ENCODE measurements at regions not wholly inside any gene's neighbourhood (a gene's known extent, or its start where the extent isn't known, plus 50 kb on each side); places are given as distances from the start of the nearest gene placed in this dataset.
A peak's percentile ranks its signal among the peaks of the same experiment; 100 is the strongest.

DNA sequence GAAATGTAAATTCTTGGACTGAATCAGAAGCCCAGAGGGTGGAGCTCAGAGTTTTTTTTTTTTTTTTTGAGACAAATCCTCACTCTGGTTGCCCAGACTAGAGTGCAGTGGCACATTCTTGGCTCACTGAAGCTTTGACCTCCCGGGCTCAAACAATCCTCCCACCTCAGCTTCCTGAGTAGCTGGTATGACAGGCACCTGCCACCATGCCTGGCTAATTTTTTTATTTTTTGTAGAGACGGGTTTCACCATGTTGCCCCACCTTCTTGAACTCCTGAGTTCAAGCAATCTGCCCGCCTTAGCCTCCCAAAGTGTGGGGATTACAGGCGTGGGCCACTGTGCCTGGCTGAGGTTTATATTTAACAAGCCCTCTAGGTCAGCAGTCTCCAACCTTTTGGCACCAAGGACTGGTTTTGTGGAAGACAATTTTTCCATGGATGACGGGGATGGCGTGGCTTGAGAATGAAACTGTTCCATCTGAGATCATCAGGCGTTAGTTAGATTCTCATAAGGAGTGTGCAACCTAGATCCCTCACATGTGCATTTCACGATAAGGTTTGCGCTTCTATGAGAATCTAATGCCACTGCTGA, 76.7 kb downstream of the FHIP1A start:
- H3K9ac ChIP-seq (ENCODE audit: low read depth, low read length, poor library complexity) = no peak overlapping the region
- no peak overlapping the region for H3K23ac ChIP-seq (ENCODE audit: low read depth, low read length, poor library complexity)
- peak overlapping the region; percentile 13 for H3K18ac ChIP-seq (ENCODE audit: low read length)
- H3K4me3 ChIP-seq (ENCODE audit: low read length in 2 of 2) = no peak overlapping the region
- peaks cover 0 to 1% of the 10 kb centered on the region in 2 donors for H3K9me3 ChIP-seq (replicated peaks in 1 of 2; ENCODE audit: control insufficient read depth in 2 of 2, insufficient read depth in 1 of 2, low read depth in 1 of 2, low read length in 2 of 2)
- H3K27me3 ChIP-seq (ENCODE audit: control insufficient read depth in 3 of 3, insufficient read depth in 3 of 3, low read depth in 1 of 3, low read length in 3 of 3) = no peaks in the 10 kb centered on the region
- no peak overlapping the region for H2AK5ac ChIP-seq (ENCODE audit: low read depth, low read length)
- no peak overlapping the region for H4K91ac ChIP-seq (ENCODE audit: low read depth, low read length, poor library complexity)
- H4K8ac ChIP-seq (ENCODE audit: low read depth, low read length) = no peak overlapping the region
- H3K27ac ChIP-seq (replicated peaks; ENCODE audit: low read length) = no peak overlapping the region
- no peak overlapping the region for H2BK120ac ChIP-seq (ENCODE audit: low read depth, low read length)
- no peak overlapping the region for H3K4me2 ChIP-seq (ENCODE audit: insufficient read depth, low read length, poor library complexity, severe bottlenecking)
- no peaks in the 10 kb centered on the region for H3K79me1 ChIP-seq (ENCODE audit: low read depth, low read length)
- no peak overlapping the region for H2BK5ac ChIP-seq (ENCODE audit: low read length)
- no peak for DNase-seq (ENCODE audit: low spot score)
- H3K4me1 ChIP-seq (ENCODE audit: control insufficient read depth in 2 of 2, insufficient read depth in 1 of 2, low read depth in 1 of 2, low read length in 2 of 2) = no peaks in the 10 kb centered on the region
- no peak overlapping the region for H2AFZ ChIP-seq (ENCODE audit: low read length)
- WGBS, 2 donors (ENCODE audit: extremely low coverage in 2 of 2, insufficient read length in 2 of 2, insufficient replicate concordance in 1 of 2) = no CpG with 5 or more reads among the region's 9 CpGs
- H2BK15ac ChIP-seq (ENCODE audit: low read length) = no peak overlapping the region
- no peak overlapping the region for H3K14ac ChIP-seq (ENCODE audit: low read length)
- H3K4ac ChIP-seq (ENCODE audit: low read length) = no peak overlapping the region
- H2BK12ac ChIP-seq (ENCODE audit: low read length) = no peak overlapping the region
- H3K36me3 ChIP-seq (replicated peaks in 1 of 2; ENCODE audit: control insufficient read depth in 2 of 2, insufficient read depth in 2 of 2, low read length in 2 of 2) = no peaks in the 10 kb centered on the region

DNA sequence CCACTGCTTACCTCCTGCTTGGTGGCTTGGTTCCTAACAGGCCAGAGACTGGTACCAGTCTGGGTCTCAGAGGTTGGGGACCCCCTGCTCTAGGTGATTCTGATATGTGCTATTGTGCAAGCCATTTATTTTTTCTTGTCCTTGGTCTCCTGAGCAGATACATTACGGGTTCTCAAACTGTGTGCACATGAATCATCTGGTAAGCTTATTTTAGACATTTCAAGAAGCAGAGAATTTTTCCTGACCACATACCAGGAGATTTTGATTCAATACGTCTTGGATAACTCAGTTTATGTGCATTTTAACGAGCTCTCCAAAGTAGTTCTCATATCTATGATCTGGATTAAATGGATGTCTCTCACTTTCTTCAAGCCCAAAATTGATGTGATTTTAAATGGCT, 77.2 kb downstream of the FHIP1A start:
- Histone ChIP-seq H3K4me1 (ENCODE audit: control insufficient read depth in 2 of 2, insufficient read depth in 1 of 2, low read depth in 1 of 2, low read length in 2 of 2) (no peaks in the 10 kb centered on the region), H3K14ac (ENCODE audit: low read length) (no peak overlapping the region), H3K79me1 (ENCODE audit: low read depth, low read length) (no peaks in the 10 kb centered on the region), H3K4me2 (ENCODE audit: insufficient read depth, low read length, poor library complexity, severe bottlenecking) (no peak overlapping the region), H2AFZ (ENCODE audit: low read length) (no peak overlapping the region), H2BK120ac (ENCODE audit: low read depth, low read length) (no peak overlapping the region), H3K23ac (ENCODE audit: low read depth, low read length, poor library complexity) (no peak overlapping the region), H2BK5ac (ENCODE audit: low read length) (no peak overlapping the region), H3K27ac (replicated peaks; ENCODE audit: low read length) (no peak overlapping the region), H4K91ac (ENCODE audit: low read depth, low read length, poor library complexity) (no peak overlapping the region), H3K18ac (ENCODE audit: low read length) (no peak overlapping the region), H2BK15ac (ENCODE audit: low read length) (no peak overlapping the region), H3K4ac (ENCODE audit: low read length) (no peak overlapping the region), H3K9ac (ENCODE audit: low read depth, low read length, poor library complexity) (no peak overlapping the region), H4K8ac (ENCODE audit: low read depth, low read length) (no peak overlapping the region), H2AK5ac (ENCODE audit: low read depth, low read length) (no peak overlapping the region), H3K9me3 (replicated peaks in 1 of 2; ENCODE audit: control insufficient read depth in 2 of 2, insufficient read depth in 1 of 2, low read depth in 1 of 2, low read length in 2 of 2) (peaks cover 0 to 1% of the 10 kb centered on the region in 2 donors), H2BK12ac (ENCODE audit: low read length) (no peak overlapping the region), H3K36me3 (replicated peaks in 1 of 2; ENCODE audit: control insufficient read depth in 2 of 2, insufficient read depth in 2 of 2, low read length in 2 of 2) (no peaks in the 10 kb centered on the region), H3K4me3 (ENCODE audit: low read length in 2 of 2) (no peak overlapping the region), H3K27me3 (ENCODE audit: control insufficient read depth in 3 of 3, insufficient read depth in 3 of 3, low read depth in 1 of 3, low read length in 3 of 3) (no peaks in the 10 kb centered on the region)
- no CpG with 5 or more reads among the region's 3 CpGs for WGBS, 2 donors (ENCODE audit: extremely low coverage in 2 of 2, insufficient read length in 2 of 2, insufficient replicate concordance in 1 of 2)
- no peak for DNase-seq (ENCODE audit: low spot score)

DNA sequence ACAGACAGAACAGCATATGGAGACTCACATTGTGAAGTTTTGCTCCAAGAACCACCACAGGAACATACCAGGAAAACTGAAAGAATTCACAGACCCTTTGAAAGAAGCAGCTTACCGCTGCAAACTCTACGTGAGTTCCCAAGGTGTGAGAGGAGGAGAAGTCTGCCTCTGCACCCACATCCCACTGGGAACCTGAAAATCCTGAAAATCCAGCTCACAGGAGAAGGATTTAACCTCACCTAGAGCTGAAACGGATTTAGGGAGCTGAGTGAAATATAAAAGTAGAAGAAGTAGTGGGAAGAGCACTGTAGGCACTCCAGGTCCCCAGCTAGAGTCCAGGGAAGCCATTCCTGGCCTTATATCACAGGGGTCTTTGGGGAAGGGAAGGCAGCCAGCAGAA, 80.0 kb downstream of the FHIP1A start:
- Histone ChIP-seq H3K14ac (ENCODE audit: low read length) (no peak overlapping the region), H4K8ac (ENCODE audit: low read depth, low read length) (no peak overlapping the region), H3K27me3 (ENCODE audit: control insufficient read depth in 3 of 3, insufficient read depth in 3 of 3, low read depth in 1 of 3, low read length in 3 of 3) (no peaks in the 10 kb centered on the region), H2BK120ac (ENCODE audit: low read depth, low read length) (no peak overlapping the region), H2AFZ (ENCODE audit: low read length) (peak overlapping the region; percentile 35), H2BK15ac (ENCODE audit: low read length) (no peak overlapping the region), H3K9me3 (replicated peaks in 1 of 2; ENCODE audit: control insufficient read depth in 2 of 2, insufficient read depth in 1 of 2, low read depth in 1 of 2, low read length in 2 of 2) (peaks cover 0 to 1% of the 10 kb centered on the region in 2 donors), H2AK5ac (ENCODE audit: low read depth, low read length) (no peak overlapping the region), H3K4me1 (ENCODE audit: control insufficient read depth in 2 of 2, insufficient read depth in 1 of 2, low read depth in 1 of 2, low read length in 2 of 2) (no peaks in the 10 kb centered on the region), H3K4me3 (ENCODE audit: low read length in 2 of 2) (no peak overlapping the region), H4K91ac (ENCODE audit: low read depth, low read length, poor library complexity) (no peak overlapping the region), H3K18ac (ENCODE audit: low read length) (no peak overlapping the region), H3K4me2 (ENCODE audit: insufficient read depth, low read length, poor library complexity, severe bottlenecking) (no peak overlapping the region), H3K9ac (ENCODE audit: low read depth, low read length, poor library complexity) (no peak overlapping the region), H3K79me1 (ENCODE audit: low read depth, low read length) (no peaks in the 10 kb centered on the region), H2BK5ac (ENCODE audit: low read length) (no peak overlapping the region), H3K36me3 (replicated peaks in 1 of 2; ENCODE audit: control insufficient read depth in 2 of 2, insufficient read depth in 2 of 2, low read length in 2 of 2) (no peaks in the 10 kb centered on the region), H3K23ac (ENCODE audit: low read depth, low read length, poor library complexity) (no peak overlapping the region), H3K4ac (ENCODE audit: low read length) (no peak overlapping the region), H3K27ac (replicated peaks; ENCODE audit: low read length) (no peak overlapping the region), H2BK12ac (ENCODE audit: low read length) (no peak overlapping the region)
- DNase-seq (ENCODE audit: low spot score) = no peak
- no CpG with 5 or more reads among the region's 3 CpGs for WGBS, 2 donors (ENCODE audit: extremely low coverage in 2 of 2, insufficient read length in 2 of 2, insufficient replicate concordance in 1 of 2)

DNA sequence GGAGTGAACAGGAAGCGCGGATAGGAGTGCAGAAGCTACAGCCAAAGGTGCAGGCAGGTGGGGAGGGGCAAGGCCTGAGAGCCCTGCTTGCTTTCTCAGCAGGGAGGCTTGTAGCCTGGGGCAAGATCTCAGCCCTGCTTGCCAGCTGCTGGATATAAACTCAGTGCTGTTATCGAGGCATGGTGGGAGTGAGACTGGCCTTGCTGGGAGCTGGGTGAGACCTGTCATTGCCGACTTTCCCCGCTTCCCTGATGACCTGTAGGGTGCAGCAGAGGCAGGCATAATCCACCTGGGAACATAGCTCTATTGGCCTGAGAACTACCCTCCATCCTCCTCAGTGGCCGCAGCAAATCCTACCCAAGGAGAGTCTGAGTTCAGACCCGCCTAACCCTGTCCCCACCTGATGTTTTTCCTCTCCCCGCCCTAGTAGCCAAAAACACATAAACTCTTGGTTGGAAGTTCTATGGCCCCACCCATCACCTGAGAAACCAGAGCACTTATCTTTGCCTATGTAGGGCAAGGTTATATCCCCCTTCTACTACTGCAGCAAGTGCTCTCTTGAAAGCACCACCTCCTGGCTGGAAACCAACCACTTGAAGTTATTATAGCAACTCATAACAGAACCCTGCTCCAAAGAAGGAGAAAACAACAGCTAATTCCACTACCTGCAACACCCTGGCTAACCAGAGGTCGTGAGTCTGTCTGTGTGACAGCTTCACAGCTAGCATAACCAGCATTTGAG, 80.7 kb downstream of the FHIP1A start:
- no peak overlapping the region for H2BK15ac ChIP-seq (ENCODE audit: low read length)
- no peak overlapping the region for H2AFZ ChIP-seq (ENCODE audit: low read length)
- H3K9ac ChIP-seq (ENCODE audit: low read depth, low read length, poor library complexity) = no peak overlapping the region
- H3K27ac ChIP-seq (replicated peaks; ENCODE audit: low read length) = no peak overlapping the region
- H3K23ac ChIP-seq (ENCODE audit: low read depth, low read length, poor library complexity) = no peak overlapping the region
- no peak overlapping the region for H4K91ac ChIP-seq (ENCODE audit: low read depth, low read length, poor library complexity)
- H3K4me1 ChIP-seq (ENCODE audit: control insufficient read depth in 2 of 2, insufficient read depth in 1 of 2, low read depth in 1 of 2, low read length in 2 of 2) = no peaks in the 10 kb centered on the region
- H2BK5ac ChIP-seq (ENCODE audit: low read length) = no peak overlapping the region
- H3K9me3 ChIP-seq (replicated peaks in 1 of 2; ENCODE audit: control insufficient read depth in 2 of 2, insufficient read depth in 1 of 2, low read depth in 1 of 2, low read length in 2 of 2) = peaks cover 0 to 1% of the 10 kb centered on the region in 2 donors
- DNase-seq (ENCODE audit: low spot score) = no peak
- H3K18ac ChIP-seq (ENCODE audit: low read length) = no peak overlapping the region
- no peak overlapping the region for H3K4me2 ChIP-seq (ENCODE audit: insufficient read depth, low read length, poor library complexity, severe bottlenecking)
- H3K27me3 ChIP-seq (ENCODE audit: control insufficient read depth in 3 of 3, insufficient read depth in 3 of 3, low read depth in 1 of 3, low read length in 3 of 3) = no peaks in the 10 kb centered on the region
- H3K4ac ChIP-seq (ENCODE audit: low read length) = no peak overlapping the region
- H3K36me3 ChIP-seq (replicated peaks in 1 of 2; ENCODE audit: control insufficient read depth in 2 of 2, insufficient read depth in 2 of 2, low read length in 2 of 2) = no peaks in the 10 kb centered on the region
- no peak overlapping the region for H2BK12ac ChIP-seq (ENCODE audit: low read length)
- no peaks in the 10 kb centered on the region for H3K79me1 ChIP-seq (ENCODE audit: low read depth, low read length)
- H2BK120ac ChIP-seq (ENCODE audit: low read depth, low read length) = no peak overlapping the region
- no CpG with 5 or more reads among the region's 9 CpGs for whole genome bisulfite sequencing, 2 donors (ENCODE audit: extremely low coverage in 2 of 2, insufficient read length in 2 of 2, insufficient replicate concordance in 1 of 2)
- H2AK5ac ChIP-seq (ENCODE audit: low read depth, low read length) = no peak overlapping the region
- H3K14ac ChIP-seq (ENCODE audit: low read length) = no peak overlapping the region
- H4K8ac ChIP-seq (ENCODE audit: low read depth, low read length) = no peak overlapping the region
- no peak overlapping the region for H3K4me3 ChIP-seq (ENCODE audit: low read length in 2 of 2)
